ENCODE measurements at regions not wholly inside any gene's neighbourhood (a gene's known extent, or its start where the extent isn't known, plus 50 kb on each side); places are given as distances from the start of the nearest gene placed in this dataset.
"Not testable (repeated sequence)": the region's sequence is repeated elsewhere in the genome, so short reads cannot be mapped to it uniquely, and the experiment has no call there.

DNA sequence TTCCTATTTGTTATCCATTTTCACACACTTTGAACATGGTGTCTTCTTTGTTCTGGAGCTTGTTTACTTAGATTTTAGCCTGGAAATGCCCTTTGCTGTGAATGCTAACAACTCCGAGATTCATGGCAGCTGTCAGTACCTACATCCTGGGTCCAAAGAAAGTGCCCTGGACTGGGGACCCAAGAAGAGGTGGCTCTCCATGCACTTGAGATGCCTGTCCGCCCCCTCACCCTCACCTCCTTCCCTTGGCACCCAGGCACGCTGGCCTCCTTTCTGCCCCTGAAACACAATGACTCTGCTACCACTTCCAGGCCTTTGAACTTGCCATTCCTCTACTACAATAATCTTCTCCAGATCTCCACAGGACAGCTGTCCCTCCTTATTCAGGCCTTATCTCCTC, 324.2 kb downstream of the ANAPC1 start:
- DNase-seq; intact Hi-C loops (cut with micrococcal nuclease); H3K36me3 Mint-ChIP-seq; H3K9me3 Mint-ChIP-seq; POLR2A ChIA-PET; H3K27ac Mint-ChIP-seq; CTCF ChIA-PET; H3K27me3 Mint-ChIP-seq; H3K27ac ChIP-seq (ENCODE audit: low read depth, low read length); H3K9me3 ChIP-seq (ENCODE audit: control insufficient read depth in 2 of 3, low read length in 3 of 3); H3K4me3 ChIP-seq (ENCODE audit: low read length); H3K36me3 ChIP-seq (ENCODE audit: control insufficient read depth in 2 of 3, insufficient read depth in 3 of 3, low read length in 3 of 3); H3K4me1 Mint-ChIP-seq; ATAC-seq; H3K27me3 ChIP-seq (ENCODE audit: control insufficient read depth in 2 of 2, insufficient read depth in 2 of 2, low read length in 2 of 2); H3K4me1 ChIP-seq (ENCODE audit: control insufficient read depth in 2 of 2, insufficient read depth in 2 of 2, low read length in 2 of 2); H3K4me3 Mint-ChIP-seq: not testable (repeated sequence)

DNA sequence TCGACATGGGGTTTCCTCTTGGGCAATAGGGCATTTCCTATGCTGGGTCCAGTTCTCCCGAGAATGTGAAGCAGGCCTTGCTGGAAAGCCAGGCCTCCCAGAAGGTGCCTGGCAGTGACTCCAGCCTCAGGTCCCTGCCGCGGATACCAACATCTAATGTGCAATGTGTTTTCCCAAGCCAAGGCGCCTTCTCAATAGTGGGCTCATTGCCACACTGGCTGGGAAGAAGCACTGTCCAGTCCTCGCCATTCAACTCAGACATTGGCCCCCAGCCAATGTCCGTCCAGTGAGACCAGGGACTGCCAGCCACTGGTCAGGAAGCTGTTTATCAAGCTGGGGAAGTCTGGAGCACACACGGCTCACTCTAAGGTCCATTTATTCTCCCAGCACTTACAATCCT, 317.9 kb downstream of the ANAPC1 start:
- intact Hi-C loops (cut with micrococcal nuclease); H3K27ac ChIP-seq (ENCODE audit: low read depth, low read length); H3K4me3 Mint-ChIP-seq; DNase-seq; ATAC-seq; H3K4me1 ChIP-seq (ENCODE audit: control insufficient read depth in 2 of 2, insufficient read depth in 2 of 2, low read length in 2 of 2); H3K27ac Mint-ChIP-seq; H3K9me3 ChIP-seq (ENCODE audit: control insufficient read depth in 2 of 3, low read length in 3 of 3); CTCF ChIA-PET; POLR2A ChIA-PET; H3K9me3 Mint-ChIP-seq; H3K36me3 ChIP-seq (ENCODE audit: control insufficient read depth in 2 of 3, insufficient read depth in 3 of 3, low read length in 3 of 3); H3K4me3 ChIP-seq (ENCODE audit: low read length); H3K27me3 Mint-ChIP-seq; H3K27me3 ChIP-seq (ENCODE audit: control insufficient read depth in 2 of 2, insufficient read depth in 2 of 2, low read length in 2 of 2); H3K36me3 Mint-ChIP-seq: not testable (repeated sequence)
- H3K4me1 Mint-ChIP-seq, result peaks cover 0 to 11% (median 5%) of the 10 kb centered on the region in 7 donors

DNA sequence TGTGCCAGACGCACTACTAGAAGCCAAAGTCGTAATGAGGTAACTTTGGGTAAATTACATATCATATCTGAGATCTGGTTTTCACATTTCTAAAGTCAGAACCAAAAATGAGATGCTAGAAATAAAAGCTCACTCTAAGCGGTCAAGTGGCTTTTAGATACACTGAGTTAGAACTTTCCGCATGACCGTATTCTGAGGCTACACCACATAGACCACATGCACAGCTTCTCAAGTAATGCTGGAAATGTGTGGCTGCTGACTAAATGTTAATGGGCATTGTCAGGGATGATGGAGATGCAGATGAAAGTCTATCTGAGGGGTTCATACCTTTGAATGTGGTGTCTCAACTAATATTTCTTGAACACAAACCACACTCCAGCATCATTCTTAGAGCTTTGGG, 316.8 kb downstream of the ANAPC1 start:
- H3K9me3 ChIP-seq (ENCODE audit: control insufficient read depth in 2 of 3, low read length in 3 of 3); intact Hi-C loops (cut with micrococcal nuclease); H3K4me1 ChIP-seq (ENCODE audit: control insufficient read depth in 2 of 2, insufficient read depth in 2 of 2, low read length in 2 of 2); H3K27me3 Mint-ChIP-seq; CTCF ChIA-PET; H3K4me3 ChIP-seq (ENCODE audit: low read length); ATAC-seq; H3K36me3 ChIP-seq (ENCODE audit: control insufficient read depth in 2 of 3, insufficient read depth in 3 of 3, low read length in 3 of 3); H3K27ac Mint-ChIP-seq; DNase-seq; H3K9me3 Mint-ChIP-seq; H3K4me3 Mint-ChIP-seq; H3K27me3 ChIP-seq (ENCODE audit: control insufficient read depth in 2 of 2, insufficient read depth in 2 of 2, low read length in 2 of 2); H3K36me3 Mint-ChIP-seq; POLR2A ChIA-PET; H3K27ac ChIP-seq (ENCODE audit: low read depth, low read length): not testable (repeated sequence)
- H3K4me1 Mint-ChIP-seq, result peaks cover 0 to 11% (median 5%) of the 10 kb centered on the region in 7 donors

DNA sequence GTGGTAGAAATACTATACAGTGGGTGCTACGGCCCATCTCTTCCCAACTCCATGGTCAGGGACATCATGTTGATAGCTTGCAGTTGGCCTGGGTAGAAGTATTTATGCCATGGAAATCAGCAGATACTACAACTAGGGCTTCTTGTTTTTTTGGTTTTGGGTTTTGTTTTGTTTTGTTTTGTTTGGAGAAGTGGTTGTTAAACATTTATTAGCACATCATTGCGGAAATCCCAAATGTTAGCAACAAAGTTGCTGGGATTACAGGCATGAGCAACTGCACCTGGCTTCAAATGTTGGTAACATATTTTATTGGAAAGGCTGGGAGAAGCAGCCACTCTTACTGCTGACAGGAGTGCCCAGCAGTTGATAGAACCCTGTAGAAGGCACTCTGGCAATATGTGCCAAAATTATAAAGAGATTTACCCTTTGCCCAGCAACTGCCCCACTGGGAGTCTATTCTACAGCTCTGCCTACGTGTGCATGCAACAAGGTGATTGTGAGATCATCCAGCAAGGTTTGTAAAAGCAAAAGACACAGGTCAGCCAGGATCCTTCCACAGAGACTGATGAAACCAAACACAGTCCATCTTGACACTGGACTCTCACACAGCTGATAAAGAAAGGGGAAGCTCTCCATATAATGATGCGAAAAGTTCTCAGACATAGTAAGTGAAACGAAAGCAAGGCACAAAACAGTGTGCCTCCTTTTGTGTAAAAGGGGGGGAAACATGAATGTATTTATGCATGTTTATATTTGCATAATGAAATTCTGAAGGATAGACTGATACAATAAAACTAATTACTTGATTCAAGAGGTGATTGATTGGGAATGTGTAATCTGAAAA, 314.4 kb downstream of the ANAPC1 start:
- H3K4me3 ChIP-seq (ENCODE audit: low read length); POLR2A ChIA-PET; H3K4me3 Mint-ChIP-seq; H3K9me3 ChIP-seq (ENCODE audit: control insufficient read depth in 2 of 3, low read length in 3 of 3); H3K27ac ChIP-seq (ENCODE audit: low read depth, low read length); H3K36me3 Mint-ChIP-seq; H3K27me3 Mint-ChIP-seq; CTCF ChIA-PET; H3K9me3 Mint-ChIP-seq; intact Hi-C loops (cut with micrococcal nuclease); DNase-seq; H3K4me1 ChIP-seq (ENCODE audit: control insufficient read depth in 2 of 2, insufficient read depth in 2 of 2, low read length in 2 of 2); H3K36me3 ChIP-seq (ENCODE audit: control insufficient read depth in 2 of 3, insufficient read depth in 3 of 3, low read length in 3 of 3); H3K27me3 ChIP-seq (ENCODE audit: control insufficient read depth in 2 of 2, insufficient read depth in 2 of 2, low read length in 2 of 2): not testable (repeated sequence)
- Mint-ChIP-seq H3K4me1 (peaks cover 0 to 11% (median 5%) of the 10 kb centered on the region in 7 donors), H3K27ac (peak overlapping the region in 1 of 9 donors; percentile 37)
- peak; percentile 69 for ATAC-seq

DNA sequence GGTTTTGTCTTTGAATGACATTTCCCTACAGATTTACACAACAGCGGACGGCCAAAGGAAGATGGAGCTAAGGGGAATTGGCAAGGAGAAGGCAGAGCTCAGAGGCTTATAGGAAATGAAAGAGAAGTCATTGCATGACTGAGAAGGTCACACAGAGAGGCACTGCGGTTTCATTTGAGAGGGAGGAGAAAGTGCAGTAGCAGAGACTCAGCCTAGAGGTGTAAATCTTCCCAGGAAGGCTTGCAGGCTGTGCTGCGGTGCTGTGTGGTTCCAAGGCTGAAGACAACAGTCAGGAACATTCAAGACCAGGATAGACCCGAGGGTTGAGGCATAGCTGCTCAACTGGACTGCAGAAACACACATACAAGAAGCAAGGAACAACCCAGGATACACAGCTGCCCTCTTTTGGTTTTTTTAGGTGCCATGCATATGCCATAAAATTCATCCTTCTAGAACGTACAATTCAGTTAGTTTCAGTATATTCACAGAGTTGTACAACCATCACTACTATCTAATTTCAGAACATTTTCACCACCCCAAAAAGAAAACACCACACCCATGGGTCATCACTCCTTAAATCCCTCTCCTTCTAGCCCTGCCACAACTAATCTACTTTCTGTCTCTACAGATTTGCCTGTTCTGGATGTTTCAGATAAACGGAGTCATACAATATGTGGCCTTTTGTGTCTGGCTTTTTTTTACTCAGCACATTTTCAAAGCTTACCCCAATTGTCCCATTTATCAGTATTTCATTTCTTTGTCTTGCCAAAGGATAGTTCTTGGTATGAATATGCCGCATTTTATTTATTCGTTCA, 313.5 kb downstream of the ANAPC1 start:
- DNase-seq; H3K9me3 ChIP-seq (ENCODE audit: control insufficient read depth in 2 of 3, low read length in 3 of 3); H3K36me3 Mint-ChIP-seq; H3K27ac ChIP-seq (ENCODE audit: low read depth, low read length); H3K4me1 ChIP-seq (ENCODE audit: control insufficient read depth in 2 of 2, insufficient read depth in 2 of 2, low read length in 2 of 2); H3K9me3 Mint-ChIP-seq; H3K4me3 ChIP-seq (ENCODE audit: low read length); CTCF ChIA-PET; H3K27me3 Mint-ChIP-seq; intact Hi-C loops (cut with micrococcal nuclease); H3K27me3 ChIP-seq (ENCODE audit: control insufficient read depth in 2 of 2, insufficient read depth in 2 of 2, low read length in 2 of 2); POLR2A ChIA-PET; H3K36me3 ChIP-seq (ENCODE audit: control insufficient read depth in 2 of 3, insufficient read depth in 3 of 3, low read length in 3 of 3): not testable (repeated sequence)
- ATAC-seq, result peak; percentile 78
- Mint-ChIP-seq H3K27ac (peak overlapping the region in 1 of 9 donors; percentile 39), H3K4me3 (peak overlapping the region in 1 of 10 donors; percentile 75), H3K4me1 (peaks cover 0 to 11% (median 5%) of the 10 kb centered on the region in 7 donors)

DNA sequence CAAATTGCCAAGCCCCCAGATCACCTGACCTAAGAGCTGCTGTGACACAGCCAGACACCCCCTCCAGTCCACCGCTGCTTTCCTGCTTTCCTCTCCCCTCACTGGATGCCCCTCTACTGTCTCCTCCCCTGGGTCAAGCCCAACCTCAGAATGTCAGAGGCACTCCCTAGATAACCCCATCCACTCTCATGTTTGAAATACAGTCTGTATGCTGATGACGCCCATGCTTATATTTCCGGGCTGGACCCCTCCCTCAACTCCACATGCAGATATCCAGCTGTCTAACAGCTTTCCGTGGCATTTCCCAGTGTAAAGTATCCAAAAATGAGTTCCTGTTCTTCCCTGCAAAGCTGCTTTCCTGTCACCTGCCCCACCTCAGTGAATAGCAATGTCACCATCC, 309.2 kb downstream of the ANAPC1 start:
- POLR2A ChIA-PET; H3K27ac ChIP-seq (ENCODE audit: low read depth, low read length); H3K4me1 ChIP-seq (ENCODE audit: control insufficient read depth in 2 of 2, insufficient read depth in 2 of 2, low read length in 2 of 2); H3K27me3 Mint-ChIP-seq; H3K27me3 ChIP-seq (ENCODE audit: control insufficient read depth in 2 of 2, insufficient read depth in 2 of 2, low read length in 2 of 2); H3K4me3 ChIP-seq (ENCODE audit: low read length); DNase-seq; H3K36me3 Mint-ChIP-seq; H3K9me3 Mint-ChIP-seq; intact Hi-C loops (cut with micrococcal nuclease); H3K4me3 Mint-ChIP-seq; H3K36me3 ChIP-seq (ENCODE audit: control insufficient read depth in 2 of 3, insufficient read depth in 3 of 3, low read length in 3 of 3); CTCF ChIA-PET; ATAC-seq; H3K27ac Mint-ChIP-seq; H3K9me3 ChIP-seq (ENCODE audit: control insufficient read depth in 2 of 3, low read length in 3 of 3): not testable (repeated sequence)
- H3K4me1 Mint-ChIP-seq, result peaks cover 0 to 11% (median 5%) of the 10 kb centered on the region in 7 donors
